Choroid plexus epithelial cell (primary cell): ENCODE measurements at regions not wholly inside any gene's neighbourhood (a gene's known extent, or its start where the extent isn't known, plus 50 kb on each side); places are given as distances from the start of the nearest gene placed in this dataset.

Source experiments
- DNase-seq: peaks from one replicate; pipeline ENCODE4 v3.0.0-alpha.2; 2010; ENCODE audit warnings: low read depth
- H3K4me3 ChIP-seq: 2 replicates; pipeline ENCODE4 v1.5.1; 2011; ENCODE audit warnings: low read depth, mild to moderate bottlenecking, control low read depth, low read length, moderate library complexity
- CTCF ChIP-seq: conservative IDR thresholded peaks from 2 replicates; pipeline ENCODE4 v1.5.1; 2011; ENCODE audit warnings: low read depth, mild to moderate bottlenecking, control low read depth, inconsistent platforms, low read length, moderate library complexity

GRCh38 chr16:85190572-85190971 is 78.3 kb upstream of the CIBAR2 start:
- no peak for DNase-seq
- no peak for TF ChIP-seq CTCF

GRCh38 chr16:85191341-85191965 is 79.2 kb upstream of the CIBAR2 start:
- no peak overlapping the region for H3K4me3 ChIP-seq
- no peak for TF ChIP-seq CTCF
- no peak for DNase-seq

More at GRCh38 chr16:85190572-85190971, 78.3 kb upstream of the CIBAR2 start:
- no peak overlapping the region for H3K4me3 ChIP-seq

DNA sequence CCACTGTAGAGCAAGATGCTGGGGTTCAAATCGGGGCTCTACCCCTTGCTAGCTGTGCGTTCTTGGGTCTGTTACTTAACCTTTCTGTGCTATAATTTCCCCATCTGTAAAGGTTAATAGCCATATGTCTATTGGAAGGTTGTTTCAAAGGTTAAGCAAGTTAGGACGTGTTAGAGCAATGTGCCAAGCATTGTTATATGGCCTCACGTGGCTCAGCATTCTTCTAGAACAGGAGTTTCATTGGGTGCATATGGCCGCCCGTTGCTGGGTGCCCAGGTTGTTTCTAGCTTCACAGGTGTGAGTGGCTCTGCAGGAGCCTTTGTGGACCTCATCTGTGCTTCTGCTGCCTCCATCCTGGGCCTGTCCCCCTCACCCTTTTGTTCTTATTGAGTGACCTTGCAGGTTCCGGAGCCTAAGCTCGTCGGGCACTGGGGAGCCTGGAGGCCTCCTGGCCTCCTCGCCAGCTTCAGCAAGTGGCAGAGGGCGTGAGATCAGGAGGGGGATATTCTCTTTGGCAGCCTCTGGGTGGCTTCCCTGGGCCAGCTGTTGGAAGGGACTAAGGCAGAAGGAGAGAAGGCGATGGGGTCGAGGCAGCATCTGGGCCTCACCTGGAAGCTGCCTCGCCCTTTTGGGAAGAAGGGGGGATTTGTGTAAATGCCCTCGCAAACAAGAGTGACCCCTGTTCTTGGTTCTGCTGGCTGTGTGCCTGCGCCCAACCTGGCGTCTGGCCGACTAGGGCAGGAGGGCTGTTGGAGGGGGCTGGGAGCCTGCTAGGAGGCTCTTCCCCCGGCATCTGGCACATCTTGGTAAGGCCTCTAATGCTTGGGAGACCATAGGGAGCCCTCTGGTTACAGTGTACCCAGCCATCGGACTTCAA is 80.2 kb upstream of the CIBAR2 start:
- no peak for TF ChIP-seq CTCF
- no peak for DNase-seq
- H3K4me3 ChIP-seq: no peak overlapping the region

DNA sequence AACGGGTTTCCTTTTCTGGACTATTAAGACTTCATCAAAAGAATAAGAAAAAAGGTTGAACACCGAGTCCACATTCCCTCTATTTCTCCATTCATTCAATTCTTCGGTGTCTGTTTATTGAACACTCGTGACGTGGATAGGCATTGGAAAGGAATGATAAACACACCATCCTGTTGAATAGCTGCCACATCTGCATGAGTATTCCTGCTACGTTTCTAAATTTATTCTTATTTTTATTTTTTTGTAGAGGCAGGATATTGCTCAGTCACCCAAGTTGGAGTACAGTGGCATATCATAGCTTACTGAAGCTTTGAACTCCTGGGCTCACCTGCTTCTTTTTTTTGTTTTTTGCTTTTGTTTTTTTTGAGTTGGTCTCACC is 80.8 kb upstream of the CIBAR2 start:
- no peak overlapping the region for H3K4me3 ChIP-seq
- no peak for TF ChIP-seq CTCF
- no peak for DNase-seq

DNA sequence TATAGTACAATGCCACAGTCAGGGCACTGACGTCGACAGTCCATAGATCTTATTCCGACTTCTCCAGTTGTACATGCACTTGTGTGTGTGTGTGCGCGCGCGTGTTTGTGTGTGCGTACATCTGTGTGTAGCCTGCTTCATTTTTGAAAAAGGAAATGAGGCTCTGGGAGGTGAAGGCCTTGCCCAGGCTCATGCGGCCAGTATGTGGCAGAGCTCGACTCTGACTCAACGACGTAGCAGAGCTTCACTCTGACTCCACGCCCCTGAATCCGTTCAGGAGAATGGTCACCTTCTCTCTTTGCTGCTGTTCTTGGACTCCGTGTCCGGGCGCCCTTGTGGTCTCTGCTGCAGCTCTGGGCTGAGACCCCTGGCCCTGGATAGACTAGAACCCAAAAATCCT is 81.6 kb upstream of the CIBAR2 start:
- no peak for DNase-seq
- TF ChIP-seq CTCF: no peak
- no peak overlapping the region for H3K4me3 ChIP-seq

DNA sequence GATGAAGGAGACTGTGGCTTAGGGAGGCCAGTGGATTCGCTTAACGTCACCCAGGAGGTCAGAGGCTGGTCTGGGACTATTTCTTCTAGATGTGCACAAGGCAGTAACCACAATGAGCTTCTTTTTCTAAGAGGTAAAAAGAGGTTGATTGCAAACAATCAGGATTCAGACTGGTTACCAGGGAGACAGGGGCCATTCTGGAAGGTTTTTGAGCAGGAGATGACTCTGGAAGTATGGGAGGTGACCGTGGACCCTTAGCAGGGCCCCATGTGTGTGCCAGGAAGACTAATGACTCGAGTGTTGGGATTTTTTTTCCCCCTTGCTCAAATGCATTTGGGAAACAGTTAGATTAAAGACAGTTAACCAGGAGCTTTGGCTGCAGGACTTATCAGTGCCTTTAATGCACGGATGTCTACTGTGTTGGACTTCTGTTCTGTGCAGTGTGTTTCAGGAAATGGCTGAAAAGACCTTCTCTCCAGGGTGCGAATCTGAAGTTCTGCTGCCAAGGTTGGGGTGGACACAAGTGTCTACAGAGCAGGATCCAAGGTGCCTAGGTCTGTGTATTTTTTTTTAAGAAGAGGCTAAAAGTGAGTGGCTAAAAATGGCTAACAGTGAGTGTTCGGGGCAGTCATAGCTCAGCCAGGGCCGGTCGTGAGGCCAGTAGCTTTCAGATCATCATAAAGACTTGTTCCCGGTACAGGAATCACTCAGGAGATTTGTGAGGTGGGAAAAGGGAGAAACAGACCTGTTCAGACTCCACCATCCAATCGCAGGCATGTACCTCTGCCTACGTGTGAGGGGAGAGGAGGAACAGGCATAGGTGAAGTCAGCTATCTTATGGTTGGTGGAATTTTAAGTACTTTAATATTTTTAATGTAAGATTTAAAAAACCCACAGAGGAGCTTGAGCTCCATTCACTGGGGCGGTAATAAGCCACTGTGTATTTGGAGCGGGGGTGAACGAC is 82.3 kb upstream of the CIBAR2 start:
- H3K4me3 ChIP-seq: no peak overlapping the region
- DNase-seq: no peak
- TF ChIP-seq CTCF: no peak
